Cardiac septum (tissue), 1 donor: ENCODE measurements at regions not wholly inside any gene's neighbourhood (a gene's known extent, or its start where the extent isn't known, plus 50 kb on each side); places are given as distances from the start of the nearest gene placed in this dataset.
"Not testable (repeated sequence)": the region's sequence is repeated elsewhere in the genome, so short reads cannot be mapped to it uniquely, and the experiment has no call there.

ENCODE experiments used
- DNase-seq: peaks from one replicate; pipeline ENCODE4 v3.0.0-alpha.2; 2020; ENCODE audit warnings: low spot score
- intact Hi-C: fragments of 100-400 bp; cut with DNase I; formaldehyde crosslinking; loops from one replicate; pipeline ENCODE4 v1.14.0; 2022
- donor health status: DM: no; HTN: no; CAD: no.

GRCh38 chr4:169934794-169935429 lies 91.3 kb downstream of the MFAP3L start:
- intact Hi-C loops: no loop called here
- DNase-seq: no peak

- no peak for DNase-seq
Measured at GRCh38 chr4:169933531-169933930, 92.7 kb downstream of the MFAP3L start.

GRCh38 chr4:169931964-169932363 lies 94.2 kb downstream of the MFAP3L start:
- intact Hi-C loops: no loop called here
- no peak for DNase-seq

More at GRCh38 chr4:169933531-169933930, 92.7 kb downstream of the MFAP3L start:
- intact Hi-C loops: no loop called here

- intact Hi-C loops, DNase-seq: not testable (repeated sequence)
Measured at GRCh38 chr4:169930755-169931154, 95.4 kb downstream of the MFAP3L start.

GRCh38 chr4:169927280-169927679 lies 98.9 kb downstream of the MFAP3L start:
- no peak for DNase-seq
- intact Hi-C loops: no loop called here

GRCh38 chr4:169925678-169926077 lies 100.5 kb downstream of the MFAP3L start:
- no peak for DNase-seq
- intact Hi-C loops: no loop called here

- intact Hi-C loops: no loop called here
- no peak for DNase-seq
Measured at GRCh38 chr4:169922632-169923276, 103.4 kb downstream of the MFAP3L start.

- intact Hi-C loops: no loop called here
- no peak for DNase-seq
Measured at GRCh38 chr4:169921732-169922131, 104.5 kb downstream of the MFAP3L start.

GRCh38 chr4:169921237-169921636 lies 105.0 kb downstream of the MFAP3L start:
- intact Hi-C loops: no loop called here
- DNase-seq: no peak

GRCh38 chr4:169919194-169920124 lies 106.7 kb downstream of the MFAP3L start:
- intact Hi-C loops: not testable (repeated sequence)

GRCh38 chr4:169915545-169915944 lies 110.7 kb downstream of the MFAP3L start:
- DNase-seq: no peak
- intact Hi-C loops: no loop called here

More at GRCh38 chr4:169919194-169920124, 106.7 kb downstream of the MFAP3L start:
- not testable (repeated sequence) for DNase-seq

GRCh38 chr4:169914866-169915265 lies 111.3 kb downstream of the MFAP3L start:
- intact Hi-C loops: no loop called here

GRCh38 chr4:169912996-169913395 lies 113.2 kb downstream of the MFAP3L start:
- no peak for DNase-seq
- intact Hi-C loops: no loop called here

More at GRCh38 chr4:169914866-169915265, 111.3 kb downstream of the MFAP3L start:
- DNase-seq: no peak

- no peak for DNase-seq
- intact Hi-C loops: no loop called here
Measured at GRCh38 chr4:169909897-169910296, 116.3 kb downstream of the MFAP3L start.

GRCh38 chr4:169909479-169909878 lies 116.7 kb downstream of the MFAP3L start:
- no peak for DNase-seq
- intact Hi-C loops: no loop called here

GRCh38 chr4:169907705-169908104 lies 118.5 kb downstream of the MFAP3L start:
- DNase-seq: no peak
- intact Hi-C loops: no loop called here

GRCh38 chr4:169906821-169907220 lies 119.4 kb downstream of the MFAP3L start:
- intact Hi-C loops: no loop called here
- DNase-seq: no peak

GRCh38 chr4:169906104-169906503 lies 120.1 kb downstream of the MFAP3L start:
- DNase-seq: no peak
- intact Hi-C loops: no loop called here

- DNase-seq: no peak
- intact Hi-C loops: no loop called here
Measured at GRCh38 chr4:169902658-169903345, 123.4 kb downstream of the MFAP3L start.
